Upper lobe of left lung (tissue), 4 donors: ENCODE measurements at regions not wholly inside any gene's neighbourhood (a gene's known extent, or its start where the extent isn't known, plus 50 kb on each side); places are given as distances from the start of the nearest gene placed in this dataset.

ENCODE experiments used
- CTCF ChIP-seq, 6 experiments: fragments of 450-650 bp in 4 of 6; fragments of 200-600 bp in 2 of 6; sonication (generic) in 2 of 6; IDR thresholded peaks; one replicate each; pipeline ENCODE4 v1.5.1; 2016 to 2019; ENCODE audit warnings: antibody characterized with exemption in 6 of 6
- POLR2A ChIP-seq, 4 donors: fragments of 450-650 bp; IDR thresholded peaks; one replicate each; pipeline ENCODE4 v1.5.1; 2016 to 2017; ENCODE audit warnings: antibody characterized with exemption in 4 of 4, mild to moderate bottlenecking in 2 of 4

GRCh38 chr17:79288950-79289349 is 214.3 kb downstream of the ENGASE start:
- TF ChIP-seq CTCF (IDR thresholded peaks at IDR 0.05) (no peak), POLR2A (IDR thresholded peaks at IDR 0.05) (no peak)
